HCT116 (cell line): ENCODE measurements at regions not wholly inside any gene's neighbourhood (a gene's known extent, or its start where the extent isn't known, plus 50 kb on each side); places are given as distances from the start of the nearest gene placed in this dataset.
"Not testable (repeated sequence)": the region's sequence is repeated elsewhere in the genome, so short reads cannot be mapped to it uniquely, and the experiment has no call there.

Experiments
- ATAC-seq: fragments of 200-7000 bp; cut with Tn5 transposase; 2 replicates; pipeline ENCODE4 v1.9.1; 2020; ENCODE audit warnings: mild to moderate bottlenecking, moderate library complexity
- BruUV-seq: library from RNA; stranded (reverse); fragments of 400-500 nt; replicated peaks from 2 replicates; lab custom pipeline; 2021; lab: Mats Ljungman, UMichigan
- CTCF ChIA-PET: fragments of 300-600 bp; sonication (Branson Sonifier 250); formaldehyde crosslinking; loops from one replicate; lab custom pipeline; 2021; ENCODE audit warnings: antibody characterized with exemption; lab: Charles Lee
- POLR2A ChIA-PET: fragments of 300-600, 350-600 bp; sonication (Branson Sonifier 250); formaldehyde crosslinking; loops from one replicate; lab custom pipeline; 2021; ENCODE audit warnings: antibody characterized with exemption; lab: Charles Lee
- RAD21 ChIA-PET, 2 experiments: fragments of 300-600 bp; sonication (Branson Sonifier 250); formaldehyde crosslinking; loops; one replicate each; lab custom pipeline; 2023; ENCODE audit warnings: low total read pairs in 2 of 2; ENCODE audit not compliant: uncharacterized antibody in 2 of 2, unreplicated experiment in 2 of 2, low non-redundant PET in 1 of 2; lab: Charles Lee
- DNase-seq: peaks from one replicate; pipeline ENCODE4 v3.0.0-alpha.2; 2010; ENCODE audit warnings: low read depth, low spot score
- H2AFZ ChIP-seq: fragments of 200-600 bp; shearing (Covaris generic), sonication (generic); 2 replicates; pipeline ENCODE4 v1.6.1; 2017; ENCODE audit warnings: low read depth, mixed run types, mixed read lengths, antibody characterized with exemption, low read length; ENCODE audit not compliant: poor library complexity, severe bottlenecking
- H3K27ac ChIP-seq: 2 replicates; pipeline ENCODE4 v1.5.1; 2012; ENCODE audit warnings: low read depth, low read length
- H3K27me3 ChIP-seq: fragments of 200-600 bp; sonication (generic); 2 replicates; pipeline ENCODE4 v1.6.1; 2016; ENCODE audit warnings: mixed run types, low read length, mixed read lengths; ENCODE audit not compliant: insufficient read depth
- H3K36me3 ChIP-seq, 2 experiments: fragments of 200-500 bp in 1 of 2; fragments of 200-600 bp in 1 of 2; sonication (Bioruptor generic) in 1 of 2; sonication (generic) in 1 of 2; 2 replicates each; pipeline versions ENCODE4 v1.5.1 to v1.6.1; 2014 to 2016; ENCODE audit warnings: low read length in 2 of 2, inconsistent platforms in 1 of 2, mixed read lengths in 1 of 2, mixed run types in 1 of 2; ENCODE audit not compliant: insufficient read depth in 2 of 2, control insufficient read depth in 1 of 2
- H3K4me1 ChIP-seq, 2 experiments: fragments of 200-600 bp in 1 of 2; sonication (generic) in 1 of 2; 2 replicates each; pipeline versions ENCODE4 v1.5.1 to v1.6.1; 2012 to 2017; ENCODE audit warnings: low read length in 2 of 2, inconsistent platforms in 1 of 2, mild to moderate bottlenecking in 1 of 2, mixed read lengths in 1 of 2, mixed run types in 1 of 2, moderate library complexity in 1 of 2; ENCODE audit not compliant: insufficient read depth in 2 of 2, control insufficient read depth in 1 of 2
- H3K4me2 ChIP-seq: fragments of 200-600 bp; sonication (generic); 2 replicates; pipeline ENCODE4 v1.6.1; 2017; ENCODE audit warnings: mixed run types, low read length, mixed read lengths
- H3K4me3 ChIP-seq, 2 experiments: fragments of 200-600 bp in 1 of 2; sonication (generic) in 1 of 2; replicated peaks in 1 of 2; 2 replicates each; pipeline ENCODE4 v1.5.1; 2011 to 2016; ENCODE audit warnings: low read length in 2 of 2, control low read depth in 1 of 2, low read depth in 1 of 2, mild to moderate bottlenecking in 1 of 2, mixed read lengths in 1 of 2, mixed run types in 1 of 2
- H3K79me2 ChIP-seq: fragments of 200-600 bp; sonication (generic); 2 replicates; pipeline ENCODE4 v1.6.1; 2017; ENCODE audit warnings: mild to moderate bottlenecking, mixed run types, low read length, moderate library complexity, mixed read lengths; ENCODE audit not compliant: insufficient read depth
- H3K9ac ChIP-seq: fragments of 200-600 bp; sonication (generic); 2 replicates; pipeline ENCODE4 v1.6.1; 2016; ENCODE audit warnings: low read length, mixed read lengths
- H3K9me2 ChIP-seq: fragments of 200-600 bp; sonication (generic), shearing (Covaris generic); 2 replicates; pipeline ENCODE4 v1.6.1; 2017; ENCODE audit warnings: mixed run types, mild to moderate bottlenecking, moderate library complexity; ENCODE audit not compliant: insufficient read depth
- H3K9me3 ChIP-seq, 2 experiments: fragments of 200-500 bp in 1 of 2; fragments of 200-600 bp in 1 of 2; sonication (Bioruptor generic) in 1 of 2; sonication (generic) in 1 of 2; 2 replicates each; pipeline ENCODE4 v1.6.1; 2014 to 2017; ENCODE audit warnings: low read length in 2 of 2, mixed read lengths in 2 of 2, inconsistent platforms in 1 of 2, low read depth in 1 of 2, mild to moderate bottlenecking in 1 of 2, mixed run types in 1 of 2, moderate library complexity in 1 of 2; ENCODE audit not compliant: control insufficient read depth in 1 of 2, insufficient read depth in 1 of 2
- H4K20me1 ChIP-seq: fragments of 200-600 bp; sonication (generic), shearing (Covaris generic); 2 replicates; pipeline ENCODE4 v1.6.1; 2017; ENCODE audit warnings: mixed run types, mild to moderate bottlenecking, moderate library complexity; ENCODE audit not compliant: insufficient read depth
- ATF3 ChIP-seq: IDR thresholded peaks from 2 replicates; pipeline ENCODE4 v1.6.1; 2012
- FOSL1 ChIP-seq: IDR thresholded peaks from 2 replicates; pipeline ENCODE4 v1.6.1; 2012; ENCODE audit warnings: low read depth
- JUND ChIP-seq: IDR thresholded peaks from 2 replicates; pipeline ENCODE4 v1.6.1; 2012
- MAX ChIP-seq: IDR thresholded peaks from 2 replicates; pipeline ENCODE4 v1.6.1; 2012
- POLR2AphosphoS5 ChIP-seq: IDR thresholded peaks from 2 replicates; pipeline ENCODE4 v1.6.1; 2011; ENCODE audit warnings: mild to moderate bottlenecking, low read depth, low read length, moderate library complexity
- REST ChIP-seq: IDR thresholded peaks from 2 replicates; pipeline ENCODE4 v1.6.1; 2012; ENCODE audit warnings: low read depth
- SP1 ChIP-seq: IDR thresholded peaks from 2 replicates; pipeline ENCODE4 v1.6.1; 2012; ENCODE audit warnings: low read depth
- YY1 ChIP-seq: IDR thresholded peaks from 2 replicates; pipeline ENCODE4 v1.6.1; 2011; ENCODE audit warnings: low read length, low read depth, moderate library complexity, mild to moderate bottlenecking; ENCODE audit not compliant: insufficient replicate concordance; ENCODE audit errors: extremely low read depth
- ZNF274 ChIP-seq: fragments of 200-500 bp; sonication (Bioruptor generic); IDR thresholded peaks from 2 replicates; pipeline ENCODE4 v1.6.1; 2014; ENCODE audit warnings: mild to moderate bottlenecking, low read depth, low read length, inconsistent platforms
- intact Hi-C: fragments of 100-400 bp; cut with micrococcal nuclease; formaldehyde crosslinking; loops from 2 replicates; pipeline ENCODE4 v1.10.0; 2022

GRCh38 chr9:101840694-101841188, 102.3 kb upstream of the GRIN3A start:
- Histone ChIP-seq H3K9me3 (no peaks in the 10 kb centered on the region), H2AFZ (no peak overlapping the region), H3K79me2 (no peaks in the 10 kb centered on the region), H3K9me2 (no peaks in the 10 kb centered on the region), H3K27me3 (no peaks in the 10 kb centered on the region), H3K4me3 (no peak overlapping the region), H3K36me3 (no peaks in the 10 kb centered on the region), H3K4me2 (no peak overlapping the region), H3K4me1 (no peaks in the 10 kb centered on the region), H3K27ac (no peak overlapping the region), H4K20me1 (no peaks in the 10 kb centered on the region), H3K9ac (no peak overlapping the region)
- RAD21 ChIA-PET = no interaction called here
- POLR2A ChIA-PET = no interaction called here
- no peak for ATAC-seq
- no TSS peak for BruUV-seq
- intact Hi-C loops = no loop called here
- CTCF ChIA-PET = no interaction called here
- DNase-seq = no peak
- TF ChIP-seq ATF3 = no peak
- no peak for TF ChIP-seq FOSL1
- TF ChIP-seq YY1 = no peak
- no peak for TF ChIP-seq POLR2AphosphoS5
- no peak for TF ChIP-seq REST
- TF ChIP-seq MAX = no peak
- no peak for TF ChIP-seq SP1
- TF ChIP-seq ZNF274 = no peak
- TF ChIP-seq JUND = no peak

- H3K79me2 ChIP-seq, H3K27ac ChIP-seq, H3K9ac ChIP-seq, H3K9me3 ChIP-seq, ATAC-seq, H3K36me3 ChIP-seq, H2AFZ ChIP-seq, CTCF ChIA-PET, H4K20me1 ChIP-seq, RAD21 ChIA-PET, H3K4me1 ChIP-seq, H3K4me2 ChIP-seq, POLR2A ChIA-PET, BruUV-seq, DNase-seq, H3K9me2 ChIP-seq, H3K4me3 ChIP-seq, intact Hi-C loops, H3K27me3 ChIP-seq: not testable (repeated sequence)
These were observed 100.5 kb upstream of the GRIN3A start for GRCh38 chr9:101838988-101839387.
